22Rv1 (cell line): ENCODE measurements at regions not wholly inside any gene's neighbourhood (a gene's known extent, or its start where the extent isn't known, plus 50 kb on each side); places are given as distances from the start of the nearest gene placed in this dataset.
"Not testable (repeated sequence)": the region's sequence is repeated elsewhere in the genome, so short reads cannot be mapped to it uniquely, and the experiment has no call there.

Experiments used
- H3K27ac ChIP-seq: fragments of 450-650 bp; 2 replicates; pipeline ENCODE4 v1.5.1; 2017
- ZFX ChIP-seq: fragments of 450-650 bp; IDR thresholded peaks from 2 replicates; pipeline ENCODE4 v1.6.1; 2017; ENCODE audit warnings: antibody characterized with exemption, borderline replicate concordance
- TF ChIP-seq, protein P1 (sequence below): fragments of 450-650 bp; IDR thresholded peaks from 2 replicates; pipeline ENCODE4 v1.5.1; 2017; ENCODE audit warnings: mild to moderate bottlenecking

DNA sequence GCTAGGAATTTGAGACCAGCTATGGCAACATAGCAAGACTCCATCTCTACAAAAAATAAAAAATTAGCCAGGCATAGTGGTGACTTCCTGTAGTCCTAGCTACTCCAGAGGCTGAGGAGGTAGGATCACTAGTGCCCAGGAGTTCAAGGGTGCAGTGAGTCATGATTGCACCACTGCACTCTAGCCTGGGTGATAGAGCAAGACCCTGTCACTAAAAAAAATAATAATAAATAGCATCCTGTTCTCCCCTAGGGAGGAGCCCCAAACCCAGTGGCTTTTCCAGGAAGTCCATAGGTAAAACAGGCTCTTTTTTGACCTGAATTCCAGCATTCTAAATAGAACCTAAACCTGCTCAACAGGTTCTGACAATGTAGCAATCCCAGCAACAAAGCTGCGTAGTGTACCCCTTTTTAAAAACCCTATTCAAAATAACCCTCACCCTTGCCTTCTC is 192.0 kb downstream of the ALDH8A1 start:
- TF ChIP-seq, protein P1, sequence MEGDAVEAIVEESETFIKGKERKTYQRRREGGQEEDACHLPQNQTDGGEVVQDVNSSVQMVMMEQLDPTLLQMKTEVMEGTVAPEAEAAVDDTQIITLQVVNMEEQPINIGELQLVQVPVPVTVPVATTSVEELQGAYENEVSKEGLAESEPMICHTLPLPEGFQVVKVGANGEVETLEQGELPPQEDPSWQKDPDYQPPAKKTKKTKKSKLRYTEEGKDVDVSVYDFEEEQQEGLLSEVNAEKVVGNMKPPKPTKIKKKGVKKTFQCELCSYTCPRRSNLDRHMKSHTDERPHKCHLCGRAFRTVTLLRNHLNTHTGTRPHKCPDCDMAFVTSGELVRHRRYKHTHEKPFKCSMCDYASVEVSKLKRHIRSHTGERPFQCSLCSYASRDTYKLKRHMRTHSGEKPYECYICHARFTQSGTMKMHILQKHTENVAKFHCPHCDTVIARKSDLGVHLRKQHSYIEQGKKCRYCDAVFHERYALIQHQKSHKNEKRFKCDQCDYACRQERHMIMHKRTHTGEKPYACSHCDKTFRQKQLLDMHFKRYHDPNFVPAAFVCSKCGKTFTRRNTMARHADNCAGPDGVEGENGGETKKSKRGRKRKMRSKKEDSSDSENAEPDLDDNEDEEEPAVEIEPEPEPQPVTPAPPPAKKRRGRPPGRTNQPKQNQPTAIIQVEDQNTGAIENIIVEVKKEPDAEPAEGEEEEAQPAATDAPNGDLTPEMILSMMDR = no peak
- no peak for TF ChIP-seq ZFX
- H3K27ac ChIP-seq = no peak overlapping the region

DNA sequence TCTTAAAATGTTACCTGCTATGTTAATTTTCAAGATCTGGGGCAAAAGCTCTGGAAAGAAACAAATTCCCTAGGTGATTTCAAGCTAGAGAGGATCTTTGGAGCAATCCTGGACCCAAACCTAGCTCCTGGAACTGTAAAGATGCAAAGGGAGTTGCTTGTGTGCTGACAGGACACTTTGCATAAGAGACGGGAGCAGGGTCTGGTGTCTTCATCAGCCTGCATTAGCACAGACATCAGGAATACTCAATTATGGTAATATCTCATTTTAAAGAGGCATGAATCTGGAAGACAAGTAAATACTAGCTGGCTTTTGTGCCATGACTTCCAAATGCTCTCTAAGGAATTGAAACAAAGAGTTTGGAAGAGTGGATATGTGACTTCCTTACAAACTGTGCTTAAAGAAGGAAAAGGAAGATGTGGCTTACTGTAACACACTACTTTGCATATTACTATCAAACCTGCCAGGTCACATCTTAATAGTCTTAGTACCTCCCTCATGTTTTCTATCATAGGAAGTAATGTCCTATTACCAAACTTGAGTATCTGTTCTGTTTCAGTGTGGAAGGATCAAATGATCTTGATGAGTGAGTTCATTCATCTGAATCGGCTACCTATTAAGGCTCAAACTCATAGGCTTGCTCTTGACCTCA is 193.4 kb downstream of the ALDH8A1 start:
- H3K27ac ChIP-seq = no peak overlapping the region
- TF ChIP-seq ZFX = no peak
- TF ChIP-seq, protein P1 = no peak

DNA sequence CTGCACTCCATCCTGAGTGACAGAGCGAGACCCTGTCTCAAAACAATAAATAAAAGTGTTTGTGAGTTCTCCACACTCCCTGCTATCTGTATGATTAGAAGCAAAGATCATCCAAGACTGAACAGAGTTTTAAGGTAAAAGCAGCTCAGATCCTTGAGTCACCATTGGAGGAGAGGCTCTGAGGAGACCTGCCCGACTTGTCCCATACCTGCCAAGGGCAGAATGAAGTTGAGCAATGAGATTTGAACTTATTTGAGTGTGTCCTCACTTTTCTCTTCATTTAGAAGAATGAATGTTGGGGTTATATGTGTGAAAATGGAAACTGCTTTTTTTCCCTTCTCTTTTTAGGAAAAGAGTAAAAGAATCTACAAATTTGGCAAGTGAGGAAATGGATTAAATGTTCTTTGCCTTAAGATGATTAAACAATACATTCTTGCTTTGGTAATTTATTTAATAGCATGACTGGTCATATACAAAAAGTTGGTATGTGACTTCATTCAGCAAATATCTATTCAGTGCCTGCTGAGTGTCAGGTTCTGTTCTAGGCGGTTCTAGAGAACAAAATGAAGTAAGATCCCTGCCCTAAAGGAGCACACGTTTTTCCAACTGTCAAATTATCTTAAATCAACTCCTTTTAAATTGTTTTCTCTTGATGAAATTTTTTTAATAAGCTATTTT is 195.7 kb downstream of the ALDH8A1 start:
- H3K27ac ChIP-seq = no peak overlapping the region
- TF ChIP-seq, protein P1 = no peak
- TF ChIP-seq ZFX = no peak

DNA sequence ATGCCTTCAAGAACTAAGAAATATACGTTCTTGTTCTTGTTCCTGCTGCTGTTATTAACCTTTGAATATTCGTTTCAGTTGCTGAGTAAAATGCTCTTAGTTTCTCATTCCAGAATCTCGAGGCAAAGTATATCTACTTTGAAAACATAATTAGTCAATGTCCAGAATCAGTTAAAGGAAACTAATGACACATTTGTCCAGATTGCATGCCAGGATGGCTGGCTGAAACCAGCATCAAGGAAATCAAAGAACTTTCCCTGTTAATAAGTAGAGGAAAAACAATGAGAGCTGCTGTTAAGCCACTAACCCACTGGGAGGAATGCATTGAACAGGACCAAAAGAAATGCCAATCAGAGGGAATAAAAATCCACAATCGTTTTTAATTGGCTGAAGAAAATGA is 196.9 kb downstream of the ALDH8A1 start:
- no peak for TF ChIP-seq ZFX
- TF ChIP-seq, protein P1 = no peak
- no peak overlapping the region for H3K27ac ChIP-seq

DNA sequence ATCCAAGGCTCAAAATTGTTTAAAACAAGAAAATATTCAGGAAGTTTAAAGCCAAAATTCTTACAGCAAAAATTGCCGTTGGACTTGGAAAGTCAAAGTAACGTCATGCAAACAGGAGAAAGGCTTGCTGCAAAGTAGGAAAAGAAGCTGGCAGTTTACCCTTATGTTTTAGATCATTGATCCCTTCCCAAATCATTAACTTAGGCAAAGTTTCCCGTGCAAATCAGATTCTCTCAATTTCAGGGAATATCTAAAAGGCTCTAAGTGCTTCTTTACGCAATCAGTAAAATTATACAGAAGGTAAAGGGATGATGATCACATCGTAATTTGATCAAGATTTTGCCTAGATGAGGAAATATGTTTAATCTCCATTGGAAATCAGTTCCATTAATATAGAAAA is 197.5 kb downstream of the ALDH8A1 start:
- TF ChIP-seq ZFX = no peak
- TF ChIP-seq, protein P1 = no peak
- no peak overlapping the region for H3K27ac ChIP-seq

DNA sequence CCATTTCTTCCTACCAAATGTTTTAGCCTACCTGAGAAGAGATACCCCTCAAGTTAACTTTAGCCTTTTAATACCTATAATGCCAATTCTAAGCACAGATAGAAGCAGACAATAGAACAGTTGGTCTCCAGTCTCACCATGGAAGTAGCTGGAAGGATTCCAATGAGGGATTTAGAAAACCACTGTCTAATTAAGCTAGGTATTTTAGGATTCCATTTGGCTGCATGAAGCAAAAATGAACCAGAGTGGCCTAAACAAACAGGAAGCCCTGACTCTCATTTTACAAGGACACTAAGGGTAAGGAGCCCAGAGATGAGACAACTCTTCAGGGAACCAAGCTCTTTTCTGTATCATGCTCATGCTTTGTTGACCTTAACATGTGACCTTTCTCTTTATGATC is 199.2 kb downstream of the ALDH8A1 start:
- TF ChIP-seq, protein P1 = no peak
- no peak for TF ChIP-seq ZFX

DNA sequence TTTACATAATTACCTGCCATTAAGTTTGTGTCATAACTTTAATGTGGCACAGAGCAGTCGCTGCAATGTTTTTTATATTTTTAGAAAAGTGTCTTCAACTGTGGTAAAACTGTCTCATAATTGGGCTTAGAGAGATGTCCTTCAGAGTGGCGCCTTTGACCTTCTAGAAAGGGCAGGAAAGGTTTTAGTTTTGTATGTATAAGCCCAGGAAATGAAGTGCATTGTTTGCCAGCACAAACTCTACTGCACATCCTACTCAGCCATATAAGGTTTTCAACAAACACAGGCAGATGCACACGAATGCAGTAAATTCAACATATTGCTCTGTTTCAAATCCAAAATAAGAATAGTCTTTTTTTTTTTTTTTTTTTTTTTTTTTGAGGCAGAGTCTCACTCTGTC is 201.4 kb downstream of the ALDH8A1 start:
- H3K27ac ChIP-seq = no peak overlapping the region
- TF ChIP-seq ZFX = no peak
- TF ChIP-seq, protein P1 = no peak

More for the DNA sequence above, 199.2 kb downstream of the ALDH8A1 start:
- H3K27ac ChIP-seq = no peak overlapping the region

DNA sequence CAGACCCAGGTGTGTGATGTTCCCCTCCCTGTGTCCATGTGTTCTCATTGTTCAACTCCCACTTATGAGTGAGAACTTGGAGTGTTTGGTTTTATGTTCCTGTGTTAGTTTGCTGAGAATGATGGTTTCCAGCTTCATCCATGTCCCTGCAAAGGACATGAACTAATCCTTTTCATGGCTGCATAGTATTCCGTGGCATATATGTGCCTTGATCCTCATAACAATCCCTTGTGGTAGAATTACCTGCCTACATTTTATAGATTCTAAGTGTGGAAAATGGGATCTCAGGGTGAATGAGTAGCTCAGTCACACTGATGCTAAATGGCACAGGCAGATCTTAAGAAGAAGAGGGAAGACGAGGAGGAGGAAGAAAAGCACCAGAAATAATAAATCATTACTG is 202.7 kb downstream of the ALDH8A1 start:
- not testable (repeated sequence) for H3K27ac ChIP-seq
